ENCODE measurements at regions not wholly inside any gene's neighbourhood (a gene's known extent, or its start where the extent isn't known, plus 50 kb on each side); places are given as distances from the start of the nearest gene placed in this dataset.

DNA sequence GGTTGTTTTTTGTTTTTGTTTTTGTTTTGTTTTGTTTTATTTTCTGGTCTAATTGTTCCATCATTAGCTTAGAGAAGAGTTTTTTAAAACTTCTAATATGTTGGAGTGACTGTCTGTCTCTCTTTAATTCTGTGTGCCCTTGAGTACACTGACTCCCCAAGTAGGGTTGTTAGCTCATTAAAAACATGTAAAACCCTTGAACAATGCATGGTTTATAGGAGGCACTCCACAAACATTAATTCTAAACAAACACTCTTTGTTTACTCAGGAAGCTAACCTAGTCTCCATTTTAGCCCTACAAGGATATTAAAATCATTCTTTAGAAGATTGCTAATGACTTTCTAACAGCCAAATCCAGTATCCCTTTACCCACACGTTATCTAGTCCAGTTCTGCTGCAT, 100.5 kb downstream of the CGGBP1 start:
- TF ChIP-seq MXI1 (conservative IDR thresholded peaks at IDR 0.05; ENCODE audit: poor library complexity, severe bottlenecking) (no peak), POLR2AphosphoS5 (IDR thresholded peaks at IDR 0.05) (no peak), TAF1 (IDR thresholded peaks at IDR 0.05; ENCODE audit: low read depth) (no peak), EP300 (conservative IDR thresholded peaks at IDR 0.05; ENCODE audit: poor library complexity, severe bottlenecking) (no peak), EZH2 (IDR thresholded peaks at IDR 0.05; ENCODE audit: borderline replicate concordance, insufficient read depth, low read length, poor library complexity, severe bottlenecking) (no peak), RAD21 (conservative IDR thresholded peaks at IDR 0.05) (no peak)
- TF ChIP-seq, protein P1, sequence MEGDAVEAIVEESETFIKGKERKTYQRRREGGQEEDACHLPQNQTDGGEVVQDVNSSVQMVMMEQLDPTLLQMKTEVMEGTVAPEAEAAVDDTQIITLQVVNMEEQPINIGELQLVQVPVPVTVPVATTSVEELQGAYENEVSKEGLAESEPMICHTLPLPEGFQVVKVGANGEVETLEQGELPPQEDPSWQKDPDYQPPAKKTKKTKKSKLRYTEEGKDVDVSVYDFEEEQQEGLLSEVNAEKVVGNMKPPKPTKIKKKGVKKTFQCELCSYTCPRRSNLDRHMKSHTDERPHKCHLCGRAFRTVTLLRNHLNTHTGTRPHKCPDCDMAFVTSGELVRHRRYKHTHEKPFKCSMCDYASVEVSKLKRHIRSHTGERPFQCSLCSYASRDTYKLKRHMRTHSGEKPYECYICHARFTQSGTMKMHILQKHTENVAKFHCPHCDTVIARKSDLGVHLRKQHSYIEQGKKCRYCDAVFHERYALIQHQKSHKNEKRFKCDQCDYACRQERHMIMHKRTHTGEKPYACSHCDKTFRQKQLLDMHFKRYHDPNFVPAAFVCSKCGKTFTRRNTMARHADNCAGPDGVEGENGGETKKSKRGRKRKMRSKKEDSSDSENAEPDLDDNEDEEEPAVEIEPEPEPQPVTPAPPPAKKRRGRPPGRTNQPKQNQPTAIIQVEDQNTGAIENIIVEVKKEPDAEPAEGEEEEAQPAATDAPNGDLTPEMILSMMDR (IDR thresholded peaks at IDR 0.05; ENCODE audit: poor library complexity, severe bottlenecking) = no peak

Data from neural cell (in vitro differentiated cells).